Parathyroid adenoma (tissue), 2 donors: ENCODE measurements at regions not wholly inside any gene's neighbourhood (a gene's known extent, or its start where the extent isn't known, plus 50 kb on each side); places are given as distances from the start of the nearest gene placed in this dataset.

Source experiments
- H2AFZ ChIP-seq: fragments of 300-600 bp; sonication (generic); one replicate; pipeline ENCODE4 v1.7.0; 2017; ENCODE audit warnings: antibody characterized with exemption, mild to moderate bottlenecking
- H3K27ac ChIP-seq: fragments of 300-600 bp; sonication (generic); one replicate; pipeline ENCODE4 v1.7.0; 2017
- H3K27me3 ChIP-seq: fragments of 300-600 bp; sonication (generic); one replicate; pipeline ENCODE4 v1.7.0; 2017; ENCODE audit warnings: low read length; ENCODE audit not compliant: control insufficient read depth, insufficient read depth
- H3K36me3 ChIP-seq: fragments of 300-600 bp; sonication (generic); one replicate; pipeline ENCODE4 v1.7.0; 2017; ENCODE audit warnings: low read length; ENCODE audit not compliant: control insufficient read depth, insufficient read depth
- H3K4me1 ChIP-seq: fragments of 300-600 bp; sonication (generic); one replicate; pipeline ENCODE4 v1.7.0; 2017; ENCODE audit warnings: control low read depth
- H3K4me2 ChIP-seq: fragments of 300-600 bp; sonication (generic); one replicate; pipeline ENCODE4 v1.7.0; 2017; ENCODE audit warnings: low read length
- H3K4me3 ChIP-seq: fragments of 300-600 bp; sonication (generic); one replicate; pipeline ENCODE4 v1.7.0; 2017; ENCODE audit warnings: low read depth, low read length
- H3K79me2 ChIP-seq: fragments of 300-600 bp; sonication (generic); one replicate; pipeline ENCODE4 v1.7.0; 2017; ENCODE audit warnings: control low read depth
- H3K9ac ChIP-seq: fragments of 300-600 bp; sonication (generic); one replicate; pipeline ENCODE4 v1.7.0; 2017; ENCODE audit warnings: mild to moderate bottlenecking
- H3K9me3 ChIP-seq: fragments of 300-600 bp; sonication (generic); one replicate; pipeline ENCODE4 v1.7.0; 2017; ENCODE audit warnings: low read length; ENCODE audit not compliant: control insufficient read depth
- TF ChIP-seq, protein P1 (sequence below): fragments of 300-600 bp; sonication (generic); IDR thresholded peaks from one replicate; pipeline ENCODE4 v1.7.0; 2017; ENCODE audit warnings: antibody characterized with exemption, mild to moderate bottlenecking
- donor health status: primary hyperparathyroidism.

DNA sequence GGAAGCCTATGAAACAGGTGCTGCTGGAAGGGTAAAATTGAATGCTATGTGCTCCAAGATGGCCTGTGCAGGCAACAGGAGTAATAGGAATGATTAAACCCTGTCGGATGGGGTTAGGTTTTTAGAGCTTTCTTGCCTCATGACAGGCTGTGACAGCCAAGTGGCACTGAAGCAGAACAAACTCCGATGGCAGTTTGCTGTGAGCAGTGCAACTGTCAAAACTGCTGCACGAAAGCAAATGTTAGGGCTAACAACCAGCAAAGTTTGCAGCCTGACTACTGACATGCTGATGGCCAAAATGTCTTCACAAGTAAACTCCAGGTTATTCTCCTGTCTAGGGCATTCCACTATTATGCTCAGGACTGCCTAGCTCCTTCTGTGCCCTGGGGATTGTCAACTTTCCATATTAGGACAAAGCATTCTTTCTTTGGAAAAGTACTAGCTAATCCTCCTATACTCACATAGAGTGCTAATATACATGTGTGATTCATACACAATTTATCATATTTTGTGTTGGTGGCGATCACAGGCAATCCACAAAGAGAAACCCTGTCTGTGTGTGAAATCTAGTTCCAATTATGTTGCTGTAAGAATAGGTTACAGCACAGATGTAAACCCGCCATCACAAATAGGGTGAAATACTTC lies 486.6 kb upstream of the TENM3 start:
- Histone ChIP-seq H3K36me3 (no peaks in the 10 kb centered on the region), H3K4me2 (no peak overlapping the region), H2AFZ (no peak overlapping the region), H3K9me3 (no peaks in the 10 kb centered on the region), H3K79me2 (no peaks in the 10 kb centered on the region), H3K27ac (no peak overlapping the region), H3K4me3 (no peak overlapping the region), H3K9ac (no peak overlapping the region), H3K4me1 (no peaks in the 10 kb centered on the region), H3K27me3 (no peaks in the 10 kb centered on the region)
- TF ChIP-seq, protein P1, sequence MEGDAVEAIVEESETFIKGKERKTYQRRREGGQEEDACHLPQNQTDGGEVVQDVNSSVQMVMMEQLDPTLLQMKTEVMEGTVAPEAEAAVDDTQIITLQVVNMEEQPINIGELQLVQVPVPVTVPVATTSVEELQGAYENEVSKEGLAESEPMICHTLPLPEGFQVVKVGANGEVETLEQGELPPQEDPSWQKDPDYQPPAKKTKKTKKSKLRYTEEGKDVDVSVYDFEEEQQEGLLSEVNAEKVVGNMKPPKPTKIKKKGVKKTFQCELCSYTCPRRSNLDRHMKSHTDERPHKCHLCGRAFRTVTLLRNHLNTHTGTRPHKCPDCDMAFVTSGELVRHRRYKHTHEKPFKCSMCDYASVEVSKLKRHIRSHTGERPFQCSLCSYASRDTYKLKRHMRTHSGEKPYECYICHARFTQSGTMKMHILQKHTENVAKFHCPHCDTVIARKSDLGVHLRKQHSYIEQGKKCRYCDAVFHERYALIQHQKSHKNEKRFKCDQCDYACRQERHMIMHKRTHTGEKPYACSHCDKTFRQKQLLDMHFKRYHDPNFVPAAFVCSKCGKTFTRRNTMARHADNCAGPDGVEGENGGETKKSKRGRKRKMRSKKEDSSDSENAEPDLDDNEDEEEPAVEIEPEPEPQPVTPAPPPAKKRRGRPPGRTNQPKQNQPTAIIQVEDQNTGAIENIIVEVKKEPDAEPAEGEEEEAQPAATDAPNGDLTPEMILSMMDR: no peak

DNA sequence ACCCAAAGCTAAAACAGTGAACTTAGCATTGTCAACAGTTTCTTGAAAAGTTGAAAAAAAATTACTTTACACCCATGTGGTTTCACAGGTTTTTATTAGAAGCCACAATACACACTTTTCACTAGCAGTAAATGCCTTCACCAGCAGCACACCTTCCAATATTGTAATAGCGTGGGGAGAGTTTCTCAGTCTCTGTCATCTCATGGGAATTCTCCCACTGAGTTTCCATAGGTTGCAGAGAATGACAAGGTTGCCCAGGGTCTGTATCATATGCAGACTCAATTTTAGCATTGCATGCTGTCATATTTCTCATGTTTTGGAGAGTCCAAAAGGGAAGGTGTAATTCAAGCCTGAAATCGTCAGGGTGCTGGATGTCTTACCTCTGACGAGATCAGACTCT lies 486.1 kb upstream of the TENM3 start:
- no peak overlapping the region for H3K4me2 ChIP-seq
- H3K79me2 ChIP-seq: no peaks in the 10 kb centered on the region
- TF ChIP-seq, protein P1: no peak
- H3K4me1 ChIP-seq: no peaks in the 10 kb centered on the region
- H3K4me3 ChIP-seq: no peak overlapping the region
- H3K27ac ChIP-seq: no peak overlapping the region
- H3K36me3 ChIP-seq: no peaks in the 10 kb centered on the region
- H3K9me3 ChIP-seq: no peaks in the 10 kb centered on the region
- no peak overlapping the region for H3K9ac ChIP-seq
- H3K27me3 ChIP-seq: no peaks in the 10 kb centered on the region
- H2AFZ ChIP-seq: no peak overlapping the region

DNA sequence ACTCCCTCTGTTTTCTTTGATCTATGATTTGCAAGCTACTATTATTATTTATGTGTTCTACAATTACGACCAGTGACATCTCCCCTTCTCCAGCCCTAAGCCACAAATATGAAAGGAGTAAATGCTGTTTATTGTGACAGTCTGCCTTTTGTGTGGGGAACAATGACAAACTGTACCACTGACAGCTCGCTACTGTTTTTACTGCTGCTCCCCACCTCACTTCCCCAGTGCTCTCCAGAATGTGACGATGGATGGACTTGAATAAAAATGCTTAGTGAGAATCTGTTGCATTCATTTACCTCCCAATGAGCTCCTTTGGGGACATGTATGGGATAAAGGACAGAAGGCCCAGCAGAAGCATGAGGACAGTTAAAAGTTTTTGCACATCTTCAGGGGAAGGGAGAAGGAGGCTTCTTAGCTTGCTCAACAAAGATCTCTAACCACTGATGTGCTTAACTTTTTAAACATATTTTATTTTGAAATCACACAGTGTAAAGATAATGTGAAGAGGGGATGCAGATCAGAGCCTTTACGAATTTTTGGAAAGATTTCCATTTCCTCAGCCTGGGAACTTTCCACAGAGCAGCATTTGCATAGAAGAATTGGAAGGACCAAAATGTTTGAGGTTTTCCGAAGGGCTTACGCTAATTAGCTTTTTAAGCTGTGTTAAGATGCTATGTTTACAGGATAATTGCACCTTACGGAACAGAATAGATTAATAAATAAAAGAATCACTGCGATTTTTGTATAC lies 485.1 kb upstream of the TENM3 start:
- Histone ChIP-seq H3K4me3 (no peak overlapping the region), H3K4me2 (no peak overlapping the region), H3K9me3 (no peaks in the 10 kb centered on the region), H2AFZ (no peak overlapping the region), H3K4me1 (no peaks in the 10 kb centered on the region), H3K27ac (no peak overlapping the region), H3K79me2 (no peaks in the 10 kb centered on the region), H3K27me3 (no peaks in the 10 kb centered on the region), H3K9ac (no peak overlapping the region), H3K36me3 (no peaks in the 10 kb centered on the region)
- TF ChIP-seq, protein P1: no peak

DNA sequence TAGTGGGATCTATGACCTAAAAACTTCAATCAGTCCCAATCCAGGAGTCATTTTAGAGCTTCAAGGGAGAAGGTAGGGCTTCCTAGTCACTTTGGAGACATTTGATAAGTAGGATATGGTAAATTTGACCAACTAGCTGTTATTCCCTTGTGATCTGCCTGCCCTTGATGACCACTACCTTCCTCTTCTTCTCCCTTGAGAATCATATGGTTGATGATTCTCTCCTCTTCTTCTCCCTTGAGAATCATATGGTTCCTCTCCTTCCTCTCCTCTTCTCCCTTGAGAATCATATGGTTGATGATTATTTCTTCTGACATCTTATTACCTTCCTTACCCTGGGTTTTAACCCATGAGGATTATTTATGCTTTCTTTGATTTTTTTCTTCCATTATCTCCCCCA lies 482.6 kb upstream of the TENM3 start:
- no peaks in the 10 kb centered on the region for H3K4me1 ChIP-seq
- no peak overlapping the region for H3K9ac ChIP-seq
- no peaks in the 10 kb centered on the region for H3K9me3 ChIP-seq
- H3K4me2 ChIP-seq: no peak overlapping the region
- no peak overlapping the region for H2AFZ ChIP-seq
- H3K4me3 ChIP-seq: no peak overlapping the region
- no peaks in the 10 kb centered on the region for H3K79me2 ChIP-seq
- no peak overlapping the region for H3K27ac ChIP-seq
- no peaks in the 10 kb centered on the region for H3K27me3 ChIP-seq
- TF ChIP-seq, protein P1: no peak
- H3K36me3 ChIP-seq: no peaks in the 10 kb centered on the region
